HG03354 (cell line): ENCODE measurements at regions not wholly inside any gene's neighbourhood (a gene's known extent, or its start where the extent isn't known, plus 50 kb on each side); places are given as distances from the start of the nearest gene placed in this dataset.

Experiments
- ATAC-seq: cut with Tn5 transposase; IDR thresholded peaks from one replicate; pipeline ENCODE4 v1.9.1; 2021; ENCODE audit warnings: mild to moderate bottlenecking; ENCODE audit not compliant: unreplicated experiment, poor library complexity, severe bottlenecking

DNA sequence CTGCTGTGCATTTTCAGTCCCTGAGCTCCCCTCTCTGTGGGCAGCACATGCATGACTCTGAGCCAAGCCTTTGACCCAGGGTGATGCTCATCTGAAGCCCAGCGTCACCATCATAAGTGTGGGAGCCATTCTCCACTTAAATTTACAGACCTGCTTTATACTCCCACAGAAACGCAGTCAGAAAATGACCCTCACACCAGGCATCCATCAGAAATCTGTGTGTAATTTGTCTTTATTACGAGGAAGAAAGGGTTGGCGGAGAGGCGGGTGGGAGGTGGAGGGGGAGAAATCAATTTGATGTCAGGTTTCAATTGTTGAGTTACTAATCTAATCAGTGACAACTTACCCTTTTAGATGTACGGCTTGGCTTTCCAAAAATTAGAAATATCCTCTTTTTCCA is 353.6 kb downstream of the MAFB start:
- no peak for ATAC-seq

DNA sequence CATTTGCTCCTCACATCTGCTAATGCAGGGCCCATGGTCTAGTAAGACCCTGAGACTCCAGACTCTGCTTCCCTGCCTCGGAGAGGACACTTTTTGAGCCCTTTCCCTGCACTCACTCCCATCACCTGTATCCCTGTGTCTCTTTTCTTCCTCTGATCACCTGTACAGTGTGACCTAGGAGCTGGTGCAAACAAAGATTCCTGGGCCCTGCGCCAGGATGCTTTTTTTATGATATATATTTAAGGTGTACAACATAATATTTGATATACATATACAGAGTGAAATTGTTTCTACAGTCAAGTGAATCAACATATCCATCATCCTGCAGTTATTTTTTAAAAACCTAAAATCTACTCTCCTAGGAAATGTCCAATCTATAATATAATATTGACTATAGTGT is 355.4 kb downstream of the MAFB start:
- ATAC-seq: no peak

DNA sequence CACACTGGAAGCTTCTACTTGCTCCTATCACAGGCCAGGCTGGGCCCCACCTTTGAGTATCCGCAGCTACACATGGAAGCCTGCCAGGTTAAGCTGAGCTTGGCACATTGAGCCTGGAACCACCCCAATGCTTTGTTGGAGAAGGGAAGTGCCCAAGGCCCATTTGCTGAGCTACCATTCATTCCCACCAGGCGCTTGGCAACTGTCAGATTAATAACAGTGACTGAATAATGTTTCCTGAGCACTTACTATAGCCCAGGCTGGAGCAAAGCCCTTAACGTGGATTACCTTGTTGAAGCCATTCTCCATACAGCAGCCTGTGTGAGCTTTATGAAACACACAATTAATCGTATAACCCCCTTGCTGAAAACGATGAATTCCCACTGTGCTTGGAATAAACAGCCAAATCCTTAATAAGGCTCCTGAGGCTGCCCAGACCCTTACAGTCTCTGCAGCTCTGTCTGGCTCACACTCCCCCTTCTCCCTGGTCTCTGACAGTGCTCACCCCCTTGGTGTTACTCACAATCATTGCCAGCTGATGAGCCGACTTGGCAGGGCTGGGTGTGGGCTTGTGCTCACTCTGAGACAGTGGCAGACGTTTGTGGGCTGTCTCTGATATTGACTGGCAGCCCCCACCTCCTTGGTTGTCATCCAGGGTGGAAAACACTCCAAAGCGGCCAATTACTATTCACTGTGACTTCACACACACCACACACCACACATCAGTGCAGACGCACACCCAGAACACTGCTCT is 357.1 kb downstream of the MAFB start:
- no peak for ATAC-seq

DNA sequence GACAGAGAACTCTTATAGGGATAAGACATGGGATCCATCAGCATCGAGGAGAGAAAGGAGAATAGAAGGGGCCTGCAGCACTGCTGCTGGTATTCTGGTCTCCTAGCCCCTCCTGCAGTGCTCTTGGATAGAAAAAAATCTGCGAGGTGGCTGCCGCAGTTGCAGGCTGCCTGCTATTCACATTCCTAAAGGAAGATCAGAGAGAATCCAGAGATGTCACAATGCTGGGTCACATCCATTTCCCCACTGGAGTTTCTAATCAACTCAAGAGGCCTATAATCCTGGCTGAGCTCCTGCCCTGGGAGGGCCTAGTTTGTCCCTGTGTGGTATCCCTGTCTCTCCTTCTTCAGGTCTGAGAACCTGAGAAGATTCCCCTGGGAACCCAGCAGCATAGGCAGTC is 357.8 kb downstream of the MAFB start:
- no peak for ATAC-seq

DNA sequence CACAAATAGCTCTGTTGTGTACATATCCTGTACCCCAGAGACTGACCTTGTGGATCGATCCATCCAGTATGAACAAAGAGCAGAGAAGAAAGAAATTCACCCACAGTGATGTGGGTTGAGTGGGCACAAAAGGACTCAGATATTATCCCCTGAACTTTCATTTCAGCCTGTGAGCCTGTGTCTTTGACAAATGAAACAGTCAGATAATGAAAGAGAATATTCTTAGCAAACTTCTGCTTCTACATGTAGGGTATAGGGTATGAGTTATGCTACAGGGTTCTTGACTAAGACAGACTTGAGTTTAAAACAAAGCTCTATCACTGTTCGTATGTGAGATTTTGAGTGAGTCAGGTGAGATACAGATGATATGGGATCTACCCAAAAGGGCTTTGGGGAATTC is 359.7 kb downstream of the MAFB start:
- no peak for ATAC-seq

DNA sequence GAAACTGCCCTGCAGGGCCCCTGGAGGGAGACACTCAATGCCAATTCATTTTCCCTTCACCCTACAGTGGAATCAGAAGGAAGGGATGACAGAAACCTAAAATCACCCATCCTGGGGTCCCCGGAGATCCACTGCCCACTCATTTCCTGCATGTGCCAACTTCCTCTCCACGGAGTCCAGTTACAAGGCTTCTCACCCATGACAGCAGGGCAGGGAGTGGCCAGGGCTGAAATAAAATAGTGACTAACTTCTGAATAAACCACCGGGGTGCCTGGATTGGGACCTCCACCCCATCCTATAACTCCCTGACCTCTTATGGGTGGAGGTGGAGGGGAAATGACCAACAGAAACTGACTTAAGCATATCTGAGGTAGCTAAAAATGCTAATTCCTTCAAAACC is 362.3 kb downstream of the MAFB start:
- ATAC-seq: no peak

DNA sequence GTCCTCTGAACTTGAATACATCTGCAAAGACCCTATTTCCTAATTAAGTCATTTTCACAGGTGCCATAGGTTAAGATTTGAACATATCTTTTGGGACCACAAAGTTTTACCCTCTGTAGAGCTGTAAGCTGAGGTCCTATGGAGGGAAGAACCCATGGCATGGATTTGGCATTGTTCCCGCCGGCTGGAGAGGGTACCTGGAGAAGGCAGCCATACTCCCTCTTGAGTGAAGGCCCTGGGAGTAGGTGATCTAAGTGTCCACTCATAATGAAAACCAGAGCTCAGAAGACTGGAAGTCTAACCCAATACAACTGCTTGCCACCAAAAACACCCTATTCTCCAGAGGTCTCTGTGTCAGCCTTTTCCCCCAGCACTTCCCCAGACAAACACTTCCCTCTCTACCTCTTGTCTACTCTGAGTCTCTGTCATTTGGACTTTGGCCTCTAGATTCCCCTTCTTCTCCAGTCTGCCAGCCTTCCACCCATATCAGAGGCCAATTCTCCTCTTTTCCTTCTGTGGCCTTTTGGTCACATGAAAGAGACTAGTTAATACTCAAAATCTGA is 363.9 kb downstream of the MAFB start:
- ATAC-seq: no peak

DNA sequence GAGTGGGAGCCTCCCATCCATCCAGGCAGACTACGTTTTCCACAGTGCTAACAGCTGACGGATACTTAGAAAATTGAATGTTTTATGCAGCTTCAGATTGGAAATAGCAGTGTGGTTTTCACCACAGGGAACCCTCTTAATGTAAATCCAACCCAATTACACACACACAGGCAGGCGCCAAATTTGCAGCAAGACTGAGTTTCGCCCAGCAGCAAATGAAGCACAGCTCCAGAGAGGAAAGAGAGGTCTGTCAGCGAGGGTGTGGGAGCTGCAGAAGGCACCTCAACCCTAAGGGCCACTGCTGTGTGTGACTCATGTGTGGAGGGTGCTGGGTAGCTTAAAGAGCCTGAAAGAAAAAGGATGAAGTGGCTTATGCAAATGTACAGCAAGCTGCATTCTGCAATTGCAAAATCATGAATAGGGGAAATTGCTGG is 365.7 kb downstream of the MAFB start:
- no peak for ATAC-seq

DNA sequence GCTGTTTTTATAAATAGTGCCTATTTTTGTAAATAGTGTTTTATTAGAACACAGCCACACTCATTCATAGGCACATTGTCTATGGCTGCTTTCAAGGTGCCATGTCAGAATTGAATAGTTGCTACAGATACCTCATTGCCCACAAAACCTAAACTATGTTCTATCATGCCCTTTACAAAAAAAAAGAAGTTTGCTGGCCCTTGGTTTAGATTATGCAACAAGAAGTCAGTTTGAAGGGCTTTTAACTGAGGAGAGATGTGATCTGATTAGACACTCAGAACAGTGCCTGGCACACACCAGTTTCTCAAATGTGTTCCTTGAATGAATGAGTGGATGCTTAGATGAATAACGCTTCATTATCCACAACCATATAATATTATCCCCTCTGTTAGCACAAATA is 366.1 kb downstream of the MAFB start:
- no peak for ATAC-seq

DNA sequence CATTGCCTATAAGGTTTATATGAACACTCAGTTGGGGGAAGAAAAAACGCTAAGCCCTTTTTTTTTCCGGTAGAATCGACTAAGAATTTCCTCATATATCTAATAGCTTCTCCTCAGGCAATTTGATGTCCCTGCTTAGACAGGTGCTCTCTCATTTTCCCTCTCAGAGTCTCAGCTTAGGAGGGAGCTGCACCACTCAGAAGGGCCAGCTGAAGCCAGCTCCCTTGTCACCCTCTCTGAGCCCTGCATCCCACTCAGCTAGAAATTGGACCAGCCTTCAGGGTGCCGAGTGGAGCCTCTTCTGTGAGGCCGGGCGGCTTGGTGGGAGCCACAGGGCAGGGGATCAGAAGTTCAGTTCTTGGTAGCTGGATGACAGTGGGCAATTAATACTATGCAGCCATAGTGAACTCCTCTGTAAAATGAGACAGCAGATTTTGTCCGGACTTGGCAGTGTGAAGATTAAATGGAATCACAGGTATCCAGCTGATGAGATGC is 368.5 kb downstream of the MAFB start:
- ATAC-seq: no peak

DNA sequence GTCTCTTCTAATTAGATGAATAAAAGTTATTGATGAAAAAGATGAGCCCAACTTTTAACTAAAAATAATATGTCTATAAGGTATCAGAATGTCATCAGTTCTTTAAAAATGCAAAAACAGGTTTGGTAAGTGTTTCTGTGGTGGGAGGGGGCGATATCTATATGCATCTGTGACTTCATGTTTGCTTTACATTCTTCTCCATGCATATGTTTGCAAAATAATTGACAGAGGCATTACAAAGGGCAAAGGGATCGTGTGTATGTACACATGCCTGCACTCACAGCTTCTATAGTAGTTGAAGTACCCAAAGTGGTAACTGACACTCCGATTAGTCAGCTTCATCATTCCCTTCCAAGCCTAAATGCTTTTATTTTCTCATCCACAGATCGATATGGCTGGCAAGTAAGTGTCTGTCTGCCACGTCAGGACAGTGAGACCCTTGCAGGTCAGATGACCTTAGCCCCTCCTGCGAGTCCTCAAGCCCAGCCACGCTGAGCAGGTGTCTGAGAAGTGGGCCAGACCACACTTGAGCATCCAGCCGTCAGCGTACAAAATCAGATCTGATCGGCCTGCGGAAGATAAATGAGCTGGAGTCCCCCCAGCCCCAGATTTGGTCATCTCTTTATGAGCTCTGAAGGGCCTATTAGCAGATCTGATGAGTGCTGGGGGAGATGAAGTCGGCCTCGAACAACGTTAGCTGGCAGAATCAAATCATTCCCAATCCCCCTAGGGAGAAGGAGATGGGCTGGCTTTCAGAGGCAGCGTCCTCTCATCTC is 369.1 kb downstream of the MAFB start:
- no peak for ATAC-seq

DNA sequence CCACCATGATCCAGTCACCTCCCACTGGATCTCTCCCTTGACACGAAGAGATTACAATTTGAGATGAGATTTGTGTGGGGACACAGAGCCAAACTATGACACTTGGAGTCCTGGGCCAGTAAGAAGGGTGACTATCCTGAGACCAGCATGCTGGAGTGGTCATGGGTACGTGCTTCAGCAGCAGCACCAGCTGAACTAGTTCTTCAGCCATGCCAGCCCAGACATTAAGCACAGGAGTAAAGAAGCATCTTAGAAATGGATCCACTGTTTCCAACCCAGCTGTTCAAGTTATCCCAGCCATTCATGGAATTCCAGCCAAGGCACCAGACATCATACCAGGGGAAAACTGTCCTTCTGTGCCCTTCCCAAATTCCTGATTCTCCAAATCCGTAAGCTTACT is 370.0 kb downstream of the MAFB start:
- no peak for ATAC-seq

DNA sequence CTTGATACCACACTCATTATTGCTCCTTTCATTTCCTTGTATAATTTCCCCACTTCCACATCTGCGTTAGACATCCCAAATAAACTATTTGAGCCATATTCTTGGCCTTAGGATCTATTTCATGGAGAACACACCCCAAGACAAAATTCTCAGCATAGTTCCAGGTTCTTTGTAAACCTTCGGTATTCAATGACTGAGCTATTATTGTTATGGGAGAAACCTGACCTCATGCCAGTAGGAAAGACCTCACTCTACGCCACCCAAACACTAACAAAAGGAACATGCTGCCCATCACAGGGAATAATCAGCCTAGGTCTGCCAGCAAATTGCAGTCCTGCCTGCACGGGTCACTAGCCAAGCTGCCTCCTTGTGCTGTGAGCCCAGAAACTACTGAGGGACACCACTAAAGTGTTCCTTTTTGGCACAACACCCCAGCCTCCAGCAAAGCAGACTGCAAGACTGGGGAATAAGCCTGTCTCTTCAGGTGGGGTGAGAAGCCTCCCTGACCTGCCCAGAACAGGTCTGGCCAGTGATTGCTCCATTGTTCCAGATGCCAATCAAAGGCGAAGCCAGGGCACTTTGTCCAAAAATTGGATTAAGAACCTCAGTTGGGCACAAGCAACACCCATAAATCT is 371.8 kb downstream of the MAFB start:
- no peak for ATAC-seq

DNA sequence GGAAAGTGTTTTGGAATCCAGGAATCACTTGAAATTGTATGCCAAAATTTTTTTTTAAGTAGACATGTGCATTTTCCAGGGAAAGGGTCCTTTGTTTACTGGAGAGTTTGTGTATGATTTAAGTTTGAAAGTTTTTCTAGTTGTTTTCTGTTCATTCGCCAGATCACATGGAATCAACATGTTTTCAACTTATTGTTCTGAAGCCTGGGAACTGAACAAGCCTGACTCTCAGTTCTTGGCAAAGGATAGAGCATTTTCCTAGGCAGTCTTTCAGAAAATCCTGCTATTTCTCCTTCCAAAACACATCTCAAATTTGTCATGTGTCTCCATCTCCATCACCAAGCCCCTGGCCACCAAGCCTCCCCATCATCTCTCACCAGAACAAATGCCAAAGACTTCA is 374.8 kb downstream of the MAFB start:
- ATAC-seq: no peak

DNA sequence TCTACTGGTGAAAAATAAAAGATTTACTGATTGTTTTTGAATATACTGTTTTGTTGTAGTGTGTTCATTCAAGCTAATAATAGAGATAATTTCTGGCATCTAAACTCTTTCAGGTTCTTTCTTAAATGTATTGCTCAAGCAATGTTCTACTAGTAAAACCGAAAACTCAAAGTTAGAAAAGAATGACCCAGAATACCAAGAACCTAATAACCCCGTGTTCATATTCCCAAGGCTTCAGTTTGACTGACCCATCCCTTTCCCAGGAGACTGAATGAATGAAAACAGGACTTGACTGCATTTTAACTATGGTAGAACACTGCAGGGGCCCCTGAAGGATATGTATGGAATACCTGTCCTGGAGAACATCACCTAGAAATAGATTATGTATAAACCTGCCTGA is 375.3 kb downstream of the MAFB start:
- ATAC-seq: no peak

DNA sequence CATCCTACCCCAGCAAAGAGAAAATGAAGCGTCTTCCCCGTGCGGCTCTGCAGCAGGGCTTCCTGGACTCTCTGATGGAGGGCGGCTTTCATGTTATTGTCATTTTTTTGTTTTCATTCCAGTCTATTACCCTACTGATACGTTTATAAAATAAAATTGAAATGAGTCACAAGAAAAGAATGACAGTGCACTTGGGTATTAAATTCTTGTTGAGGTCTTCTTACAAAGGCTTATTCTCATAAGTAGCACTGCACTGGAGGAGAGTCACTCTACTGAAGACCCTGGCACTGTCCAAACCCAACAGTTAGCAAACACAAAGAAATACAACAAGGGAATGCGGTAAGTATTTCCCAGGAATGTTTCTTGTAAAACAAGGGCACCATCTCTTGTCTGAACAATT is 379.3 kb downstream of the MAFB start:
- ATAC-seq: no peak

DNA sequence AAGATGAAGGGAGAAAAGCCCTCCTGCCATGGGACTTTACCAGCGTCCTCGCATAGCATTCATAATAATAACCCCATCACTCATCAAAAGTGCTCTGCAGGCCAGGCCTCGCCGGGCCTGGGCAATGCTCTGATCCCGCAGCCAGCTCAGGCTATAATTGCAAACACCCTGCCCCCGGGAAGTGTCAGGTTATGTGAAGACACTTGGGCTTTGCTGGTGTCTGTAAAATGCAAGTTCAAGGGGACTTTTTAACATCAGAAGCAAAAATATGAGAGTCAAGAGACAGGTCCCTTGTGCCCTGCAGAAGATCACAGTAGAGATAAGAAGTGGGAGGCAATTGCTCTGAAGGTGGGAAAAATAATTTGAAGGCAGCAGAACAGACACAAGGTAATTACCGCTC is 381.0 kb downstream of the MAFB start:
- no peak for ATAC-seq

DNA sequence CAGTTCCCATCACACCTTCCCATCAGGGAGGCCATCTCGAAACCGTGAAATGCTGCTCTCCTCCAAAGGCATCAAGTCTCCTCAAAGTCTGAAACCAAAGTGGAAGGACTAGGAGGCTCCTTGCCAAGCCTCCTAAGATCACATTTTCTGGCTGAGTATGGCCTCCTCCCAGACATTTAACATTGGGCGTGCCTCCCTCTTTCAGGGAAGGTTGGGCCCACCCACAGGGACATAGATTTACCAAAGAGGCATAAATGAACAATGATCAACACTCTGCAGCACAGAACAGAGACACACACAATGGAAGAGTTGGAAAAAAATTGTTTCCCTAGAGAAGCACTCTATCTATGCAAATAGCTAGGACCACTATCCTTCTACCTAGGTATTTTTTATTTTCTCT is 381.8 kb downstream of the MAFB start:
- ATAC-seq: no peak

DNA sequence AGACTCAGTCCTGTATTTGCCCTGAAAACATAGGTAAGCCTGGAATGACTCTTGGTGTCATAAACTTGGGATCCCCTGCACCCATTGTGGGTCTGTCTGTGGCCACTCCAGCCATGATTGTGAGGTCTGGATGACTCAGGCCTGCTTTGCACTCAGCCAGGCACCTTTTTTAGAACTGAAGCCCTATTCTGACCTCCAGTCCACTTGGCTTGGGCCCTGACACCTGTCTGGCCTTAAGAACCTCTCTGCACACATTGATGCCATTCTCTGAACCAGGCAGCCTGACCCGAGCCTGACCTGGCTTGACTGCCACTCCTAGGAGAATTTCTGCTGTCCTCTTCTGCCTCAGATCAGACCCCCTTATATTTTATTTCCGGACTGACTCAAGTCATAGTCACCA is 383.7 kb downstream of the MAFB start:
- no peak for ATAC-seq

DNA sequence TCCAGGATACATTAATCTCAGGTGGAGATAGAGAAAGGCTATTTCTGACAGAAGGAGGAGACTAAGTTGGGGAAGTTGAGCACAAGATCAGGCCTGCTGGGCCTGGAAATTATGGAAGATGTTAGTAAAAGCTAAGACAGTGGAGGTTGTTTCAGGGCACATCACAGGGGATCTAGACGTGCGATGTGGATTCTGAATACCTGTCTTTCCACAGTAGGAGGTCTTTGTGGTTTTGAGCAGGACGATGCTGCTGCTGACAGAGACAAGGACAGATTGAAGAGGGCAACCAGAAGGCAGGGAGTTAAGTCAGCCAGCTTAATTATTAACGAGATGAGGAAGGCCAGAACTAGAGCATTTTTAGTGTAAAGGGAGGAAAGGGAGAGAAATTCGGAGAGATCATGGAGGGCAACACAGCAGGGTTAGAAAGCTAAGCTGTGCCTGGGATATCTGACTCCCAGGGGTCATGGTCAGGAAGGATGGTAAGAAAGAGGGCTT is 384.9 kb downstream of the MAFB start:
- no peak for ATAC-seq
